Mammary epithelial cell (primary cell): ENCODE measurements at regions not wholly inside any gene's neighbourhood (a gene's known extent, or its start where the extent isn't known, plus 50 kb on each side); places are given as distances from the start of the nearest gene placed in this dataset.

ENCODE experiments used
- CTCF ChIP-seq, 2 donors: IDR thresholded peaks in 1 of 2; conservative IDR thresholded peaks in 1 of 2; 2 replicates each; pipeline ENCODE4 v1.5.1; 2011 to 2012; ENCODE audit warnings: inconsistent platforms in 2 of 2, low read length in 2 of 2, mild to moderate bottlenecking in 2 of 2, control low read depth in 1 of 2, low read depth in 1 of 2; ENCODE audit not compliant: insufficient read depth in 1 of 2; ENCODE audit errors: extremely low read depth in 1 of 2
- EZH2 ChIP-seq: IDR thresholded peaks from 2 replicates; pipeline ENCODE4 v1.6.1; 2012; ENCODE audit warnings: low read length, inconsistent platforms, borderline replicate concordance

GRCh38 chr5:15124871-15125568 lies 253.4 kb upstream of the ANKH start:
- TF ChIP-seq CTCF (conservative IDR thresholded peaks at IDR 0.05 in 1 of 2, IDR thresholded peaks at IDR 0.05 in 1 of 2; ENCODE audit: extremely low read depth in 1 of 2, insufficient read depth in 1 of 2, low read depth in 1 of 2, low read length in 2 of 2) = no peak
- no peak for TF ChIP-seq EZH2
